ENCODE measurements at regions not wholly inside any gene's neighbourhood (a gene's known extent, or its start where the extent isn't known, plus 50 kb on each side); places are given as distances from the start of the nearest gene placed in this dataset.

DNA sequence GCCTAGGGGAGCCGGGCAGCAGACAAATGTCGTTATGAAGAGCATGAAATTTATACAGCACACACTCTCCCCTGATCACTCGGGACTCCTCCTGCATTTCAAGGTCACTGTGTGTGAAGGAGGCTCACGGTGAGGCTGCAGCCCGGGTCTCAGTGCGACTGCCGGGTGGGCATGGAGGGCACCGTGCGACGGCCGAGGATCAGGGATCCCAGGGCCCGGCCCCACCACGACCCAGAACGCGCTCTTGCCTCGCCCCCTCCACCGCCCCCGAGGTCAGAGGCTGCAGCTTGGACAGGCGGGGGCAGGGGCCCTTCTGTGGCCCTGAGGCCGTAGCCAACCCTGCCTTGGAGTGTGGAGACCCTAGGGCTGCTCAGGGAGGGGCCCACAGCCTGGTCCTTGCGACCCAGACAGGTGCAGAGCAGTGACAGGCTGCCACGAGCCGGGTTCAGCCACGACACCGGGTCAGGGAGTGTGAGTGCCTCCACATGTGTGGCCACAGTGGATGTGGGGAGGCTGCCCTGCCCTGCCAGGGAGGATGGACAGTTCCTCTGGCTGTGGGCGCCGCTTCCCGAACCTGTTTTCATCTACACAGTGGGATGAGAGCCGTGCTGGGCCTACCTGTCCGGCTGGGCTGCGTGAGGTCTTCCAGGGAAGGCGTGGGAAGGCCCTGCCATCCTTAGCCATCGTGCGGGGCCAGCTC, 89.3 kb upstream of the NKX1-1 start:
- DNase-seq (ENCODE audit: low read depth) = no peak

DNA sequence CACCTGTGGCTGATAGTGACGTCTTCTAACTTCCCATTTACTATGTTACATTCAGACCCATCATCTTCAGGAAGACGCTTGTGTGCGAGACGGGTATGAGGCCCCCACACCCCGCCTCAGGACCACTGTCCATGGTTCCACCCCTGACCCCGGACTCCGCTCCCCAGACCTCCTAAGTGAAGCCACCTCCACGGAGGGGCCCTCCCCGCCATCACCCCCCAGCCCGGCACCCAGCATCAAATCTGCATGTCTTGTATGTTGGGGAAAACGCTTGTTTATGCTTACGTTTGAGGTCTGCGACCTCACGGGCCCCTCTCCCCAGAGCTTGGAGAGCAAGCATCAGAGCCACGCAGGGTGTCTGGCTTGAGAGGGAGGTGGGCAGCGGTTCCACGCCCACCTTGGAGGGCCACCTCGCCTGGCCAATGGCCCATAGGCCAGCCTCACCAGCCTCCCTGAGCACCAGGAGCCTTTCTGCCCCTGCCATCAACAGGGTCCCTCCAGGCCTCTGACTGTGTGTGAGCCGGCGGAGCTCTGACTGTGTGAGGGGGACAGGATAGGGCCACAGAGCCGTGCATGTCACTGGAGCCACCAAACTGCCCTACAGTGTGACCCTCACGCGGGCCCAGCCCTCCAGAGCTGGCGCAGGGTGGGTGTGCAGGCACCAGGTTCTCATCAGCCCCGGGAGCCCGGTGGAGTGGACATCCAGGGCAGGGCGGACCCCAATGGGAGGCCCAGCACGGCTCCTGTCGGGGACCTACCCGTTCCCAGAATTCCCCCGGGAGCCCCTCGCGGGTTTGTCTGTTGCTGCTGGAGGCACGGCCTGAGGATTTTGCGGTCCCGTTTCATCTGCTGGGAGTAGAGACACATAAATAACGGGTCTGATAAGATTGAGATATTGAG, 88.4 kb upstream of the NKX1-1 start:
- no peak for DNase-seq (ENCODE audit: low read depth)

DNA sequence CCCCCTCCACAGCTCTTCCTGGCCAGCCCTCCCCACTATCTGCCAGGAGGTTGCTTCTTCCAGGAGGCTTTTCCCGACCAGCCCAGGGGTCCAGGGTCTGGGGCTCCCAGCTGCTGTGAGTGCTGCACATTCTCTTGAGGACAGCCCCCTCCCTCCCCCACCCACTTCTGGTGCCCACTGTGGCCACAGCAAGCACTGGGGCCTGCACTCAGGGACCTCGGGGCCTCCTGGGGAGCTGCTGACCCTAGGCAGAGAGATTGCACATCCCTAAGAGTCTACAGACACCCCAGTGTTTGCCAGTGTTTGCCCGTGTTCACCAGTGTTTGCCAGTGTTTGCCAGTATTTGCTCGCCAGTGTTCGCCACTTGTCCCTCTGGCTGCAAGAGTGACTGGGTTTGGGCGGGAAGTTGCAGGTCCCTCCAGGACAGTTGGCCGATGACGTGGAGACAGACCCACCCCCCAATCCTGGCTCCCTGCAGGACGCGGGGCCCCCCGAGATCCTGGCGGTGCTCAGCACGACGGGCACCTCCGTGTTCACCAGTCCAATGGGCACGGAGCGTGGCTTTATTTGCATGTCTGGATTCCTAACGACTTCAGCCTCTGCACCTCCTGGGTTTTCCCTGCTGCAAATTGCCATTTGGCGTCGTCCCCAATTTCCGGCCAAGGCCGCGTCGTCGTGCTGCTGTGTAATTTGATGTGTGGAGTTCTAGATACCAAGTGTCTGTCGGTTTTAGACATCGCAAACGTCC, 87.5 kb upstream of the NKX1-1 start:
- no peak for DNase-seq (ENCODE audit: low read depth)

DNA sequence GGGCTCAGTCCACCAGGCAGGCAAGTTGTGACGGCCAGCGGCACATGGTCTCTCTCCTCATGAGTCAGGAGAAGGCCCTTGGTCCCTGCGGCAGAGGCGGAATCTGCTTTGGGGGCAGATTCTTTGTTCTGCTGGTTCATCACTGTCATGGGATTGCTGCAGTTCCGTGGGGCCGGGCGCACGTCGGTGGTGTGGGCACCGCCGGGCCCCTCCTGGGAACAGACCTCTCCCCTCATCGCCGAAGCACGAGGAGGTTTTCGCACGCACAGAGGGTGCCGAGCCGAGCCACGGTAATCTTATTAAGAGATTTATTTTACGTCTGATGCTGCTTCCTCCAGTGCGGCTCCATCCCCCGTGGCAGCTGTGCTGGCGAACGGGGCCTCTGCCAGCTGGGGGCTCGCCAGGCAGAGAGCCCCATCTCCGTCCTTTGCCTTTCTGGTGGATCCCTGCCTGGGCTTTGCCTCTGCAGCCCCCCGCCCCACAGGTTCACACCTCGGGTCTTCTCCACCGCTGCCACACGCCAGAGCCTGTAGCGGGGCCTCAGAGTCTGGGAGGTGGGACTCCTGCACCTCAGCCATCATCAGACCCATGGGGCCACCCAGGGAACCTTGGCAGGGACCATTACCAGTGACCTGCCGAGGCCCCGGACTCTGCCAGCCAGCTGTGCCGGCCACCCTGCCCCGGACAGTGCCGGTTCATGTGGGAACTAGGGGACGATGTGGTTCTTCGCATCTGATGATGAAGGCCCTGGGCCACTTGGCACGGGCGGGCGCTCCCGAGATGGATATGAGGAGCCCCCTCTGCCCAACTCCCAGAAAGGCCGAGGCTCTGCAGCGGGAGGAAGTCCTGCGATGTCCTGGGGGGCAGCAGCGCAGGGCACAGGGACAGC, 86.7 kb upstream of the NKX1-1 start:
- no peak for DNase-seq (ENCODE audit: low read depth)

DNA sequence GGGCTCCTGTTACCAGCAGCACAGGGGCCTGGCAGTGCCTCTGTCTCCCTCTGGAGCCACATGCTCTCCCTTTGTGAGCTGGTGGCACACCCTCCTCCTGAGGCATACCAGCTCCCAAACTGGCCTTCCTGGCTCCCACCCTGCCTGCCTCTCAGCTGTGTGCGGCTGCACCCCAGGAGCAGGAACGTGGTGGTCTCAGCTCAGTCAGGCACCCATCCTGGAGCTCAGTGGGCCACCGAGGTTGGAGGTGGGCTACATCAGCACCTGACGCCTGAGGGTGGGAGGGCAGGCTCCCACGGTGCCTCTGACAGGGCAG, 85.9 kb upstream of the NKX1-1 start:
- no peak for DNase-seq (ENCODE audit: low read depth)

DNA sequence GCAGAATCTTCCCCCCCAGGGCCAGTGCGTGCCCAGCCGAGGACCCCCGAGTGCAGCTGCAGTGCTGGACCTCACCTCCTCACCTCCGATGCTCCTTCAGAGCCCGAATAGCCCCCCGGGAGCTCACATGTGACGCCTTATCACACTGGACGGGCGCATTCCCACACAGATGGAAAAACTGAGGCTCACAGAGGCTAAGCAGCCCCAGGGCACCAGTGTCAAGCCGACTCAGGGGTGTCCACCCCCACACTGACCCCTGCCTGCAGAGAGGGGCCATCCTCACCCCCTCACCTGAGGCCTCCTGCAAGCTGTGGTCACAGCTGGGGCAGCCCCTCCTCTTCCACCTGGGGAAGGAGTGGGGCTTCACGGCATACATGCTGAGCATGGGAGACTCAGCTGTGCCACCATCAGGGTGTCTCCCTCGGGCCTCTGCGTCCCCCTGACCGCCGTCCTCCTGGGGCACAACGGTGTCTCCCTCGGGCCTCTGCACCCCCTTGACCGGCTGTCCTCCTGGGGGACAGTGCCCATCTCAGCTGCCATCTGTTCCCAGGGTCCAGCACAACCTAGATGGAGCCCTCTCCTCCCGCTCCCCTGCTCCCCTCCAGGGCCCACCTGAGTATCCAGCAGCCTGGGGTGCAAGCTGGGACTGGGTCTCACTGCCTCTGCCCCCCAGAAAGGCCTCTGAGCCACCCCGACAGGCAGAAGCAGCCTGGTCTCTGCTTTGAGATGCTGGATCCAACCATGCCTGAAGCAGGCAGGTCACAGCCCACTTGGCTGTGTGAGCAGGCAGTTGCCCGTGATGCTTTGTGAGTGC, 85.3 kb upstream of the NKX1-1 start:
- DNase-seq (ENCODE audit: low read depth) = no peak

DNA sequence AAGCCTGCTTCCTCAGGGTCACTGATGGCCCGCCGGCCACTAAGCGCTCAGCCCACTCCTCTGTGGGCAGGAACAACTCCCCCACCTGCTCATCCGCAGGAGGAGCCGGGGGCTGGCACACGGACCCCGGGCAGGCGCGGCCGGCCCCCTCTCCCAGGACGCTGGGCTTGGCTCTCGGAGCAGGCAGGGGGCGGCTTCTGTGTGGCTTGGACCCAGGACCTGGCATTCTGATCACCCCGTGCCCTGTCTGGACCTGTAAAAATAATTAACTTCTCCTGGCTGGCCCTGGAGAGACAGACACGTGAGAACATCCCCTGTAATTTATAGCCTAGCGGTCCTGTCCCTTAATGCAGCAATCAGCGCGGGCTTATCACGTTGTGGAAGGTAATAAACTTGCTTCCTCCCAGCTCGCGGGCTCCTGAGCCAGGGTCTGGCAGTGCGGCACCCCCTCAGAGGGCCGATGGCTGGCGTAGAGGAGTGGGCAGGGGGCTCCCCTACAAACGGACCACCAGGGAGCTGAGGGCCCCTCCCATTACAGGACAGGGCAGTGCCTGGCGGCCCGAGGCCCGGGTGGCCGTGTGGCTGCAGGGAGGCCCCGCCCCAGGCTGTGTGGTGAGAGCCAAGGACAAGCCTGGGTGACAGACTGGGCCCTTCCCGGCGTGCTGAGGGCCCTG, 84.5 kb upstream of the NKX1-1 start:
- no peak for DNase-seq (ENCODE audit: low read depth)

DNA sequence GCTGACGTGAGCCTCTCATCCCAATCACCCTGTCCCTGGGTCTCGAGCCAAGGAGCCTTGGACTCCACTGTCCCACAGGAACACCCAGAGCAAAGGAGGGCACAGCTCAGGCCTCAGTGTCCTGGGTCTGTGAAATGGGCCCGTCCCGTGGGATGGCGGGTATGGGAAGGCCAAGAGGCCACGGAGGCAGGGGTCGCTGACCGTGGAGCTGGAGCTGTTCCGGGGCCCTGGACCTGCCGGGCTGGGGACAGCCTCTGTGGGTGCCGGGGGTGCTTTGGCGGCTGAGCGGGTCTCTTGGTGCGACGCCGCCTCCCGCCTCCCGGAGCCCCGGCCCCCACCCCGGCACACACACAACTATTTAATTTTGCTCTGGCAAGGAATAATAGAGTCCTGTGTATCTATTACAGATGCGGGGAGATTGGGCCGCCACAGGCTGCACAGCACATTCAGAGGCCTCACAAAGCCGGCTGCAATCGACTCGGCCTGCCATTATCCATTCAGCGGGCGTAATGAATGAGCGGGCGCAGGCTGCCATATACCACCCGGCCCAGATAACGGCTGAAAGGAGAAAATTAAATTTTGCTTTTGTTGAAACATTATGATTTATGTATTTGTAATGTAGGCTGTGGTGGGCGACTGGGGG, 83.9 kb upstream of the NKX1-1 start:
- no peak for DNase-seq (ENCODE audit: low read depth)

DNA sequence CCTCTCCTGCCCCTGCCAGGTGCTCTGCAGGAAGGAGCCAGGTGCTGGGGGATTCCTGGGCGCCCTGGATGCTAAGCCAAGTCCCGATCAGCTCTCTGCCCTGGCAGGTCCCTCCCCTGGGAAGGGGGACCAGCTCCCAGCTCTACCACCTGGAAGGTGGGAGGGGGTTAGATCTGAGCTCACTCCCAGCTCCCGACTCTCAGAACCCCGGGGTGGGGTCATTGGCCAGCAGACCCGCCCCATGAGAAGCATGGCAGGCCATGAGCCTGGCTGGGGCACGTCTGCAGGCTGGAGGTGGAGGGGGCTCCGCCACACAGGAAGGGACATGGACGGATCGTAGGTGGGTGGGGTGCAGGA, 83.4 kb upstream of the NKX1-1 start:
- no peak for DNase-seq (ENCODE audit: low read depth)

DNA sequence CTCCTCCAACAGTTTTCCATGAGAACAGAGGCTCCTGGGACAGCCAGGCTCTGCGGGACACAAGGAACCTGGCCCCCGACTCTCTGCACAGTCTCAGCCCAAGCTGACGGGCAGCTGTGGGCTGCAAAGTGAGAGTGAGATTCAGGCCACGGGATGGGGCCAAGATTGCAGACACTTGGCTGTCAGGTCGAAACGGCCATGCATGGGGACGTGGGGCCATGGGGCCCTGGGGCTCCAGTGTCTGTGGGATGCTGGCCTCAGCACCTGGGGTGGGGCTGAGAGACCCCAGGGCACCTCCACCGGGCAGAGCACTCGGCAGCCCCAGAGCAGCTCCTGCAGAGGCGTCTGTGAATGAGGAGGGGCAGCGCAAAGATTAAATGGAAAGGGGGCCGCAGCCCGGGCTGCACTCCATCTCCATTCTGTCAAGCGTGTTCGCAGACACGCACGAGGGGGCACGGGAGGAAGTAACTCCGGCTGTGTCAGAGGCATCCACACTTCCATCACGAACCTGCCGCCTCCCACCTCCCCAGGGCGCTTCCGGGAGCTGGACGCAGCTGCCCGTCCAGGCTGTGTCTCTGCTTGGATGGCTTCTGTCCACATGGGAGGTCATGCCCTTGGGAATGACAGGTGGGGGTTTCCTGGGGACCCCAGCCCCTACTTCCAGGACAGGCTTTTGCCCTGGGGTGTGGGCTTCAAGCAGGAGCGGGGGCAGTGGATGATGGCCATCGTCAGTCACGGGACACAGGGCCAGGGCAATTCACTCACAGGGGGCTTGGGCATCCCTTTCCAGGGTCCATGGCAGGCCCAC, 82.8 kb upstream of the NKX1-1 start:
- DNase-seq (ENCODE audit: low read depth) = no peak

DNA sequence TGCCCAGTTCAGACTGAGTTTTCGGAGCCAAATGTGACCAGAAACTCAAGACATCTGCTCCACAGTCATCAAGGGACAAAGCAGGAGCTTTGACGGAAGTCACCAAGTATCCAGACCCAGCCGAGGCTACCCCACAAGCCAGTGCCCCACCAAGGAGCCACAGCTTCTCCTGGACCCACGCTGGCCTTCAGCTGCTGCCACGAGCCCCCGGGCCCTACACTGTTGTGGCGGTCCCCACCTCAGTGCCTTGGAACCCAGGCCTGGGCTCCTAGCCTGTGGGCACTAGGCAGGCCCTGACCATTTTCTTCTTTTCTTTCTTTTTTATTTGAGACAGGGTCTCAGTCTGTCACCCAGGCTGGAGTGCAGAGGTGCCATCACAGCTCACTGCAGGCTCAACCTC, 82.1 kb upstream of the NKX1-1 start:
- no peak for DNase-seq (ENCODE audit: low read depth)

DNA sequence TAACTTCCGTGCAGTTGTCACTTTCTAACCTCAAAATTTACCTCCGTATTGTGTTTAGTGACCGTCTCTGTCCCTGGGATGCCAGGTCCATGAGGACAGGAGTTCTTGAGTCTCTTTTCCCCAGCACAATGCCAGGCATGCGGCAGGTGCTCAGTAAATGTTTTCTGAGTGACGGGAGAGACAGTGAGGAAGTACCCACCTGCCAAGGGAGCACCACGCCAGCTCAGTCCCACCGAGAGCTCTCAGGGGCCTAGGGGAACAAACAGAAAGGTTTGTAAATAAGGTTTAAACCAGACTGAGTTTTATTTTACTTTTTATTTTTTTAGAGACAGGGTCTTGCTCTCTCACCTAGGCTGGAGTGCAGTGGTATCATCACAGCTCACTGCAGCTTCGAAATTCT, 81.5 kb upstream of the NKX1-1 start:
- DNase-seq (ENCODE audit: low read depth) = no peak

DNA sequence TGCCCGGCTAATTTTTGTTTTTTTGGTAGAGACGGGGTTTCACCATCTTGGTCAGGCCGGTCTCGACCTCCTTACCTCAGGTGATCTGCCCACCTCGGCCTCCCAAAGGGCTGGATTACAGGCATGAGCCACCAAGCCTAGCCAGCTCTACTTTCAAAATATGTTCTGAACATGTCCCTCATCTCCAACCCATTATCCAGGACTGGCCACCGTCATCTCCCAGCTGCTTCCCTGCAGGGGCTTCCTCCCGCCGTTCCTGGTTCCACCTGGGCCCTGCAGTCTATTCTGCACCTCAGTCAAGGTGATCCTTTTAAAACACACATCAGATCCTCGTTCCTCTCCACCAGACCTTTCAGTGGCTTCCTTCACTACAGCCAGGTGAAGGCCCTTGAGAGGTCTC, 80.9 kb upstream of the NKX1-1 start:
- no peak for DNase-seq (ENCODE audit: low read depth)

DNA sequence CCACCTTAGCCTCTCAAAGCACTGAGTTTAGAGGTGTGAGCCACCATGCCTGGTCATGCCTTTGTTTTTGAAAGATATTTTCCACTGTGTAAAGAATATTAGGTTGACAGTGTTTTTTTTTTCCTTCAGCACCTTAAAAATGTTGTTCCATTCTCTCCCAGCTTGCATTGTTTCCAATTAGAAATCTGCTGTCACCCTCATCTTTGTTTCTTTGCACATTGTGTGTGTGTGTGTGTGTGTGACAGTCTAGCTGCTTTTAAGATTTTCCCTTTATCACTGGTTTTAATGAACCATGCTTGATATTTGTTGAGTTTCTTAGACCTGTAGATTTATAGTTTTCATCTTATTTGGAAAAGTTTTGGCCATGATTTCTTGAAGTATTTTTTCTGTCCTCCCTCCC, 79.0 kb upstream of the NKX1-1 start:
- DNase-seq (ENCODE audit: low read depth) = no peak

DNA sequence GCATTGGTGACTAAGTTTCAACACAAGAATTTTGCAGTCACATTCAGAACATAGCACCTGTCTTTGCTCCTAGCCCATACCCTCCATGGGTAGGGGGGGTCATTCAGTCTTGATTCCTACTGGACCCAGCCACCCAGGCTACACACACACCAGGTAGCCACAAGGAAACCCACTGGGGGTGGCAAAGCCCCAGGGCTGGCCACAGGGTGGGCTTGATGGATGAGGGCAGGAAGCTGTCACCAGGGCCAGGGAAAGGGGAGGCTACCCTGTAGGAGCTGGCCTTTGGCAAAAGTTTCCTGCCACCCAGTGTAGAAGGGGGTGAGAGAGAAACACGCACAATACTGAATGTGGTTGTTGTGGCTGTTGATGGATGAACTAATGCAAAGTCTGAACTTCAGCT, 74.5 kb upstream of the NKX1-1 start:
- no peak for DNase-seq (ENCODE audit: low read depth)

DNA sequence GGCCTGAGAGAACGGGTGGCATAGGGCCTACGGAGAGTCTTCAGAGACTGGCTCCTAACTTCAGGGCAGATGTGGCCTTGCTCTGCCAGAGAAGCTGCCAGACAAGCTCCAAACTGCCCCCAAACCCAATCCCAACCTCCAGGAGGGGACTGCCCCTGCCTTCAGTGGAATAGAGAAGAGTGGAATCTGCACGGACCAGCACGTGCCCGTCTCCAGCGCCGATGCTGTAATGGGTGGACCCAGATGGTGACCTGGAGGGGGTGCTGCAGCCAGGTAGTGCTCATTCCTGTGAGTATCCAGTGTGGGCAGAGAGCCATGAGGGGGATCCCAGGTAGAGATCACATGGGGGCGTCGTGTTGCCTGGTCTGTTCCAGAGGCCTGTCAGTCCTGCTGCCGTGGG, 73.2 kb upstream of the NKX1-1 start:
- no peak for DNase-seq (ENCODE audit: low read depth)

DNA sequence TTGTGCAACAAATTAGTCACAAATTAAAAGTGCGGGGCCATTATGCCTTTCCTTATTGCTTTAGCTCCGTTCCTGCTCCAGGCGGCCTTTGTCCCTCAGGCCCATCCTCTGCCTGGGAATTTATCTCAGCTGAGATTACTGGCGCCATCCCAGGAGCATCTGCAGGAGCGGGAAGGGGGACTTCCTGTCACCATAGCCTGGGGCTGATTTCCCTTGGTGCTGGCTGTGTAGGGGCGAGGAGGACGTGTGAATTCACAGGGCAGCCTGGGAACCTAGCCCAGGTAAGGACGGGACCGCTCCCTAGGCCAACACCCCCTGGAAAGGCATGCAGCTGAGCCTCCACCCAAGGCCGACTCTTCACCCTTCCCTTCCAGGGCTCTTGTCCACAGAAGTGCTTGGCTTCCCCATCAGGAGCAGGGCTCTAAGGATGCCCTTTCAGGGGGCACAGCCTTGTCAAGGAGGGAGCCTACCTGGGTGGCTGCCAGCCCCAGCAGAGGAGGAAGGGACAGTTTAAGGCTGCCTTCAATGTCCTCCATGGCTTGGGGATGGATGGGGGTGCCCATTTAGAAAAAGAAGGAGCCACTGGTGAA, 72.6 kb upstream of the NKX1-1 start:
- no peak for DNase-seq (ENCODE audit: low read depth)

DNA sequence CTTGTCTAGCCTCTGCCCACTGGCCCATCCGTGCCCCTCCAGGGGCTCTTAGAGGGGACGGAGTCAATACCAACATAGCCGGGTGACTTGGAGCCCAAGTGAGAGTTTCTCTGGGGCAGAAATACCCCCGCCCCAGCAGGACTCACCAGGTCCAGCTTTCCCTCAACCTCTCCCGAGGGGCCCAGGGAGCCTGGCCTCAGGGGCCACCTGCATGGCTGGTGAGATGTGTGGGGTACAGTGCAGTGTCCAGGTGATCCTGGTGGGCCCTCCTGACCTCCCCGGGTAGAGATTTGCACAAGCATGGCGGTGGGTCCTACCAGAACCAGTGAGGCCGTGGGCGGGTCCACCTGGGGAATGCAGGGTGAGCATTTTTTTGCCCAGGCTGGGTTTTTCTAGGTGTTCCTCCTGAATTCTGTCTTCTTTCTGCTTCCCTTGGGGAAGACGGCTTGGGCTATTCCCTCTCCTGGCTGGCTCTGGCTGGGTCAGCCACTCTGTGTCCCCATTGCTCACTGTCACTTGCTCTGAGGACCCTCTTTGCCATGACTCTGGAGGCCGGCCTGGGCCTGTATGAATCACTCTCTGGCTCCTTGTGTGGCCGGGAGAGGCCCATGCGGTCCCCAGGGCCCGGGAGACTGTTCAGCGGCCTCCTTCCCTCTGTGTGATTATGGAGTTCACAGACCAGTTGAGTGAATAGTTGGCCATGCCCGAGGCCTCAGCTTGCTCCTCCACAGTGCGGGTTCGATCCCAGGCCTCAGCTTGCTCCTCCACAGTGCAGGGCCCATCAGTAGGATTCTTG, 71.0 kb upstream of the NKX1-1 start:
- no peak for DNase-seq (ENCODE audit: low read depth)
